IPS-15b (cell line): ENCODE measurements at regions not wholly inside any gene's neighbourhood (a gene's known extent, or its start where the extent isn't known, plus 50 kb on each side); places are given as distances from the start of the nearest gene placed in this dataset.

ENCODE experiments used
- H3K27me3 ChIP-seq: one replicate; pipeline ENCODE4 v1.6.1; 2013; ENCODE audit warnings: low read length; ENCODE audit not compliant: control insufficient read depth, insufficient read depth
- H3K36me3 ChIP-seq: one replicate; pipeline ENCODE4 v1.6.1; 2013; ENCODE audit warnings: low read length; ENCODE audit not compliant: control insufficient read depth, insufficient read depth
- H3K4me1 ChIP-seq: one replicate; pipeline ENCODE4 v1.6.1; 2013; ENCODE audit warnings: mild to moderate bottlenecking, low read length; ENCODE audit not compliant: control insufficient read depth, insufficient read depth
- H3K4me3 ChIP-seq: one replicate; pipeline ENCODE4 v1.5.1; 2013; ENCODE audit warnings: low read depth, low read length
- H3K9ac ChIP-seq: one replicate; pipeline ENCODE4 v1.6.1; 2013; ENCODE audit warnings: low read depth, mild to moderate bottlenecking, low read length
- H3K9me3 ChIP-seq: one replicate; pipeline ENCODE4 v1.6.1; 2013; ENCODE audit warnings: mild to moderate bottlenecking, low read length; ENCODE audit not compliant: control insufficient read depth, insufficient read depth

DNA sequence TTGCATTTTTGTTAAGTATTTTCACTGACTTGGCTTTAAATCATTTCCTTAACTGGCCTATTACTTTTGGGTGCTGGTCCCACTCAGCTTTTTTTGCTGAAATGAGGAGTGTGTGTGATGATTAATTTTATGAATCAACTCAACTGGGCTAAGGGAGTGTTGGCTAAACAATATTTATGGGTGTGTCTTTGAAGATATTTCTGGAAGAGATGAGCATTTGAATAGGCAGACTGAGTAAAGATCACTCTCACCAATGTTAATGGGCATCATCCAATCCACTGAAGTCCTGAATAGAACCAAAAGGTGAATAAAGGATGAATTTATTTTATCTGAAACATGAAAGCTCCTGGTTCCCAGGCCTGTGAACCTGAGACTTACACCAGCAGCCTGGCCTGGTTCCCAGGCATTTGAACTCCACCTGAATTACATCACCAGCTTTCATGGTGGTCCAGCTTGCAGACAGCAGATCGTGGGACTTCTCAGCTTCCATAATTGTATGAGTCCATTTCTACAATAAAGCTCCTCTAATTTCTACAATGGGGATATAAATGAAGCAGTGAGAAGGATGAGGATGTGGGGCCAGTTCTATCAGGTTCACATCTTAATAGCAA lies 241.3 kb upstream of the ZC3H12C start:
- Histone ChIP-seq H3K27me3 (no peaks in the 10 kb centered on the region), H3K4me3 (no peak overlapping the region), H3K36me3 (no peaks in the 10 kb centered on the region), H3K4me1 (no peaks in the 10 kb centered on the region), H3K9ac (no peak overlapping the region), H3K9me3 (no peaks in the 10 kb centered on the region)

DNA sequence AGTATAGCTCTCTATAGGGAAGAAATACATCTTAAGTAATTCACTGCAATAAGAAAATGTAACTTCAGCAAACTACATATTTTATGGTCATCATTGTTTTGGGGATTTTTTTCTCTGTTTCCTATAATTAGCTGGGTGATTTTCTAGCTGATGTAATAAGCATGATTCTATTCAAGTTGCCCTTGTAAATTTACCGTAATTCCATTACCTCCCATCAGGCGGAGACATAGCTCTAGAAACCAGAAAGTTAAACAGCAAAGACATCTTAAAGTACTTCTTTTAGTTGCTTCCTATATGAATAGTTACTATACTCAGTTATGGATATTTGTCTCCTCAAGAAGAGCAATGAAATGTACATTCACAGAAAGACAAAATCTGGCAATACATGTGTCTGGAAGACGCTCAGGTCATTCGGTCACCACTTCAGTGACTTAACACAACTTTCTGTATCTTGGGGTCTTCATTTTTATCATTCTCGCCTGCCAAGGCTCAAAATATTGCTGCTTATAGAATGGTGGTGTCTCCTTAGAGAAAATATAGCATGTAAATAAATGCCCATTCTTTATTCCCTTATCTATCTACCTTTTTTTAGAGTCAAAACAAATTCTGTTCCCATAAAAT lies 239.9 kb upstream of the ZC3H12C start:
- Histone ChIP-seq H3K36me3 (no peaks in the 10 kb centered on the region), H3K4me3 (no peak overlapping the region), H3K9ac (no peak overlapping the region), H3K9me3 (no peaks in the 10 kb centered on the region), H3K27me3 (no peaks in the 10 kb centered on the region), H3K4me1 (no peaks in the 10 kb centered on the region)

DNA sequence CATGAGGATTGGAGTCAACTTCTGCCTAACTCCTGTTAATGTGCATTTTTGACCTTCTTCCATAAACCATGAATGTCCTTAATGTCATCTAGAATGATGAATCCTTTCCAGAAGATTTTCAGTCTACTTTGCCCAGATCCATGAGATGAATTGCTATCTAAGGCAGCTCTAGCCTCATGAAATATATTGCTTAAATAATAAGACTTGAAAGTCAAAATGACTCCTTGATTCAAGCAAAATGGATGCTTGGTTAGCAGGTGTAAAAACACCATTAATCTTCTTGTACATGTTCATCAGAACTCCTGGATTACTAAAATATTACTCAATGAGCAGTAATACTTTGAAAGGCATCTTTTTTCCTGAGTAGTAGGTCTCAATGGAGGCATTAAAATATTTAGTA lies 238.5 kb upstream of the ZC3H12C start:
- no peaks in the 10 kb centered on the region for H3K9me3 ChIP-seq
- no peak overlapping the region for H3K9ac ChIP-seq
- no peaks in the 10 kb centered on the region for H3K36me3 ChIP-seq
- H3K4me1 ChIP-seq, result no peaks in the 10 kb centered on the region
- H3K27me3 ChIP-seq, result no peaks in the 10 kb centered on the region
- H3K4me3 ChIP-seq, result no peak overlapping the region

DNA sequence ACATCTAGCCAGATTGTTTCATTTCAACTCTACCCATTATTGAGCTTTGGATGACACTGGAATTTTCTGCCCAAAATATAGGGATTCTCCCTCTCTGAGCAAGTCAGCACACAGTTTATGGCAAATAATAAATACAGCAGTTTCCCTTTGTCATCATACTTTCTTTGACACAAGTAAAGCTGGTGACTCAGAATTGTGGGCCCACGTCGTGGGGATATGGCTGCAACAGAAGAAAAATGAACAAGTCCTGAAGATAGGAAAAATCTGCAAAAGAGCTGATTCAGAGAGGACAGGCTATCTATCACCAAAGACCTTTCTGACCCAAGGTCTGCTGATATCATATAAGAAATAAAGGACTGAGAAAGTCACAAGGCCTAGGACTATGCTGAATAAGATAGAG lies 236.3 kb upstream of the ZC3H12C start:
- H3K4me1 ChIP-seq, result no peaks in the 10 kb centered on the region

DNA sequence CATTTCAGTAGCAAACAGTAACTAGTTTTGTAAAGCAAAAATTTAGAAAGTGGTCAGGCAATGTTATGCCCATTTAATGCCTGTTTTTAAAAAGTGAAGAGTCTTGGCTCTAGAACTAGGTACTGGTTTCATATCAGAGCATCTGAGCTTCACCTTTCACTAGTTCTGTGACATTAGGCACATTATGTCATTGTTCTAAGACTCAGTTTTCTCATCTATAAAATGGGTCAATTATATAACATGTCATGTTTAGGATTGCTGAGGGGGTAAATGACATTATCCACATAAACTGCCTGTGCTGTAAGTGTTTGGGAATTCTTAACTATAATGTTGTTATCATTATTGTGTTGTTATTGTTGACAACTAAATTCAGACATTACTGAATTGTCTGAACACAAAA lies 235.6 kb upstream of the ZC3H12C start:
- H3K4me1 ChIP-seq, result no peaks in the 10 kb centered on the region
- H3K36me3 ChIP-seq, result no peaks in the 10 kb centered on the region

More for the DNA sequence above, 236.3 kb upstream of the ZC3H12C start:
- no peaks in the 10 kb centered on the region for H3K27me3 ChIP-seq
- H3K9ac ChIP-seq, result no peak overlapping the region
- no peak overlapping the region for H3K4me3 ChIP-seq
- H3K36me3 ChIP-seq, result no peaks in the 10 kb centered on the region
- no peaks in the 10 kb centered on the region for H3K9me3 ChIP-seq

DNA sequence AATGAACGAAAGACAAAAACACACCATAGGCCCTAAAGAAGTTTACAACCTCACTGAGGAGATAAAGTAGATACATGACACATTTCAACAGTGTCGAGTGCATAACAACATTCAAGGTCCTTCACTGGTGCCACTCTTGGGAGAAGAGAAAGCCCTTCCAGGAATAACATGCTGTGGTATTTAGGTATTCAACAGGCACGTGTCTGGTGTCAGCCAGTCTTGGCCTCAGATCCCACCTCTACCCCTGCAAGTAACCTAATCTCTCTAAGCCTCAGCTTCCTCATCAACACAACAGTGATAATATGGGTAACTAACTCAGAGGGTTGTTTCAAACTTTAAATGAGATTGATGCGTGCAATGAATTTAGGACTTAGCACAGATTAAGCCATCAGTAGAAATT lies 235.0 kb upstream of the ZC3H12C start:
- Histone ChIP-seq H3K36me3 (no peaks in the 10 kb centered on the region), H3K4me1 (no peaks in the 10 kb centered on the region), H3K9ac (no peak overlapping the region), H3K27me3 (no peaks in the 10 kb centered on the region), H3K9me3 (no peaks in the 10 kb centered on the region), H3K4me3 (no peak overlapping the region)

More for the DNA sequence above, 235.6 kb upstream of the ZC3H12C start:
- Histone ChIP-seq H3K9ac (no peak overlapping the region), H3K9me3 (no peaks in the 10 kb centered on the region), H3K27me3 (no peaks in the 10 kb centered on the region), H3K4me3 (no peak overlapping the region)

DNA sequence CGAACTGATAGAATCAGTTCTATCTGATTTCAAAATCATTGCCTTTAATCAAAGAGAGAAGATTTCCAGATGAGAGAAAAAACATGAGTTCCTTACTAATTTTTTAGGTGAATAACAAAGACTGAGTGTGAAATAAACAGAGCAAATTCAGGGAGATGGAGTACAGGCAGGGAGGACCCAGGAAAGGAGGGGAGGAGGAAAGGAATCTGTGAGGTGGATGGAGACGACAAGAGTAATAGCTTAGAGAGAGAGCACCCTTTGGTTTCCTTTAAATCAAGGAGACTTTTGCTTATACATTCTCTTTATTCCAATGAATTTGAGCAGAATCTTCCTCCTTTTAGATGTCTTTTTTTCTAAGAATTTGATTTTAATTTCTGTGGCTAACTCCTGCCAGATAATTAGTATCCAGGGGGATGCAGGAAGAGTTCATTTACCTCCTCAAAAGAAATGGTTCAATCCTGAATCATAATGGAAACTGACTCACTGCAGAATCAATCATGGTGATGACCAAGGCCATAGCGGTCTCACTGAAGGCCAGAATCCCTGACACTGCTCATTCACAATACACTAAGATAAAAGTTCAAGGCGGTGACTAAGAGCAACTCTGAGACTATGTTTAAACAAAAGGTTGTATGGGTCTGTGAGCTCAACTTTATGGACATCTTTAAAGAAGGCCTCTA lies 234.0 kb upstream of the ZC3H12C start:
- Histone ChIP-seq H3K4me3 (no peak overlapping the region), H3K36me3 (no peaks in the 10 kb centered on the region), H3K4me1 (no peaks in the 10 kb centered on the region), H3K27me3 (no peaks in the 10 kb centered on the region), H3K9ac (no peak overlapping the region), H3K9me3 (no peaks in the 10 kb centered on the region)

DNA sequence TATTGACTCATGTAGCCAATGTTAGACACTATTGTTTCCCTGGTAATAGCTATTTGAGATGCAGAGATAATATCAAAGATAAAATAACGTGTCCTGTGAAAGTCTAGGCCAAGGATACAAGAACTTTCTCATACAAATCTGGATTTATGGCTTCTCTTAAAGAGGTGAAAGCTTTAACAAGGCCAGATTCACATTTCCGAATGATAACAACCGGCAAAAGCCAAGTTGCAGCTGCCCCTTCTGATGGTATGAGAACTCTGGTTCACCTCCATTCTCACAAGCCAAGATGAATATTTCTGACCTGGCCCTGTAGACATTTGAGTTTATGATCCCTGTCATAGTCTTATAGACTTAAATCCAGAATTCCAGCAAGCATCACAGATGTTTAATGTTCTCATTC lies 230.4 kb upstream of the ZC3H12C start:
- H3K9ac ChIP-seq, result no peak overlapping the region
- H3K9me3 ChIP-seq, result no peaks in the 10 kb centered on the region
- no peaks in the 10 kb centered on the region for H3K4me1 ChIP-seq
- H3K27me3 ChIP-seq, result no peaks in the 10 kb centered on the region
- no peak overlapping the region for H3K4me3 ChIP-seq
- H3K36me3 ChIP-seq, result no peaks in the 10 kb centered on the region

DNA sequence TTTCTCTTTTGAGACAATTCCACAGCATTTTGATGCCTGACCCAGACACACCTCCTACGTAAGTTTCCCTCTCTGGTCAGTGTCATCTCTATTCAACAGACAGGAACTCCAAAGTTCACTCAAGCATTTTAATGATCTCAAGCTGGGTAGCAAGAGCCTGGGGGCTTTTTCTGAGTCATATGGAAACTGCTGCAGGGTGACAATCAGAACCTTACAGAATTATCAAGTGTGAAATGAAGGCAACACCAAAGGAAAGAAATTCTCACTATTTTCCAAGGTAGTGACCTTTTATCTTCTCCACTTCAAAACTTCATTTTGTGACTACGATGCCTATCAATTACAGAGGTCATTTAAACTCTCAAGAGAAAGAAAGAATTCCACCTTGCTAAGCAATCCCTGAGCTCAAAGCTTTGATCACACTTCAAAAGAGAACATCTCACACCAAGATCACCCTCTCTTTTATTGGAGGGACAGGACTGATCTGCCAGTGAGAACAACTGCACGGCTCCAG lies 229.0 kb upstream of the ZC3H12C start:
- H3K36me3 ChIP-seq, result no peaks in the 10 kb centered on the region
- no peak overlapping the region for H3K9ac ChIP-seq
- H3K4me3 ChIP-seq, result no peak overlapping the region
- no peaks in the 10 kb centered on the region for H3K4me1 ChIP-seq
- no peaks in the 10 kb centered on the region for H3K27me3 ChIP-seq
- H3K9me3 ChIP-seq, result no peaks in the 10 kb centered on the region

DNA sequence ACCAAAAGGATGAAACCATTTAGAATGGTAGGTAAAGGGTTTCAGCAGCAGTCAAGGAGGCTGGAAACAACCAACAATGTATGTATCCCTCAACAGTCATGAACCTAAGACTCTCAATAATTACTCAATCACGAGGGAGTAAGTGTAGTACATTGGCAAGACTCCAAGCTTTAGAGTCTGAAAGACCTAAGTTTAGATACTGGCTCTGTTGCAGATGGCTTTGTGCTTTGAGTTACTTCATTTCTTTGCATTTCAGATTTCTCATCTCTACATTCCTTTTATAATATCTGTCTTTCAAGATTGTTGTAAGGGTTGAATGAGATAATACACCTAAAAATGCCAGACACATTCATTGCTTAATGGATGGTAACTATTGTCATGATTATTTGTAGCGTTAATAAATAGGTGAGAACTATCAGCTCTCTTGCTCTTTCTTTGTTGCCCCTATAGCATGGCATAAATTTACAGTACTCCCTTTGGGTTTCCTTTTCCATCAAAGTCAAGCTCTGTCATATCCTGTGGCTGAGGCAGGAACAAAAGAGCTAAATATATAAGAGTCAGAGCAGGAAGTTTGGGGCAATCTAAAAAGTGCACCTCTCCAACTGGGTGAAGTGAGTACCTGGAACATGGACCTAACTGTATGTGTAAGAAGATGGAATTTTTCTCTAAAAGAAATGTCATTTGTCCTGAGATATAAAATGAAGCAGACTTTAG lies 228.2 kb upstream of the ZC3H12C start:
- no peak overlapping the region for H3K4me3 ChIP-seq
- H3K4me1 ChIP-seq, result no peaks in the 10 kb centered on the region
- no peaks in the 10 kb centered on the region for H3K9me3 ChIP-seq
- H3K27me3 ChIP-seq, result no peaks in the 10 kb centered on the region
- H3K36me3 ChIP-seq, result no peaks in the 10 kb centered on the region
- no peak overlapping the region for H3K9ac ChIP-seq

DNA sequence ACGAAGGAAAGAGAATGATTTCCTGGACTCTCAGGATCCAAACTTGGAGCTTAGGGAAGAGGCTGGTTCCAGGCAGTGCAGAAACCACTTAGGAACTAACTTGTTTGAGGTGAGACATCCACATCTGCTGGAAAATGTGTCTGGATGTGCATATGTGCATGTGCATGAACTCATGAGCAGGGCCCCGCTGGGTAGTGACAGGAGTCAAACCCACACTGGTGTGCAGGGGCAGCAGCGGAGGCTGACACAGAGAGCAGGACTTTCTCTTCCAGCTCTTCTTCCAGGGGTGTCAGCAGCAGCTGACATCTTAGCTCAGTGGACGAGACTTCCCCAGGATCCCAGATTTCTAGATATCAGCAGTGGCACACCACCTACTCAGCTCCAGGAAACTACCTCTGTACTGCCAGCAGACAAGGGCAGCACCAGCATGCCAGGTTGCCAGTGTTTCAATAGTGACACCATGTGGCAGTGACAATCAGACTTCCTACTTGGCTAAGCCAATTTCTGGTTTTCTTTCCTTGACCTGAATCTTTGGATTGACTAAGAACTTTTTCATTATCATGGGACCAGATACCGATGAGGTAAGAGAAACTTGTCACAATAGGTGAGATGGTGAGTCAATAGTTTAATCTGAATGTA lies 227.5 kb upstream of the ZC3H12C start:
- Histone ChIP-seq H3K9me3 (no peaks in the 10 kb centered on the region), H3K9ac (no peak overlapping the region), H3K27me3 (no peaks in the 10 kb centered on the region), H3K4me3 (no peak overlapping the region), H3K4me1 (no peaks in the 10 kb centered on the region), H3K36me3 (no peaks in the 10 kb centered on the region)
